ENCODE measurements at regions not wholly inside any gene's neighbourhood (a gene's known extent, or its start where the extent isn't known, plus 50 kb on each side); places are given as distances from the start of the nearest gene placed in this dataset.

- peaks cover 8% of the 10 kb centered on the region for H3K4me1 Mint-ChIP-seq
Observed at GRCh38 chr6:22099231-22099630, 197.6 kb downstream of the PRL start.

GRCh38 chr6:22099923-22100322 lies 196.9 kb downstream of the PRL start:
- no peak overlapping the region for H3K4me3 Mint-ChIP-seq
- WGBS (ENCODE audit: insufficient coverage): no CpG with 5 or more reads among the region's 5 CpGs
- H3K4me1 Mint-ChIP-seq: peaks cover 8% of the 10 kb centered on the region
- ChIA-PET CTCF (no interaction called here), POLR2A (no interaction called here)
- DNase-seq (no peak), ATAC-seq (ENCODE audit: low read depth) (no peak)
- H3K9me3 Mint-ChIP-seq (ENCODE audit: insufficient read depth): no peaks in the 10 kb centered on the region
- H3K4me2 ChIP-seq (replicated peaks; ENCODE audit: low read depth, low read length, poor library complexity, severe bottlenecking): no peak overlapping the region
- H4K20me1 ChIP-seq (ENCODE audit: control insufficient read depth, insufficient read depth, low read length, poor library complexity, severe bottlenecking): no peaks in the 10 kb centered on the region
- peaks cover 0 to 4% of the 10 kb centered on the region in 2 donors for H3K4me1 ChIP-seq (ENCODE audit: control insufficient read depth in 2 of 2, insufficient read depth in 2 of 2, low read length in 2 of 2)
- no peaks in the 10 kb centered on the region for H3K27me3 ChIP-seq (replicated peaks in 1 of 4; ENCODE audit: control extremely low read depth in 1 of 4, control insufficient read depth in 3 of 4, insufficient read depth in 4 of 4, low read length in 3 of 4)
- no peak overlapping the region for H3K4me3 ChIP-seq (ENCODE audit: control extremely low read depth in 1 of 5, extremely low read depth in 1 of 5, insufficient read depth in 1 of 5, low read depth in 2 of 5, low read length in 4 of 5)
- TF ChIP-seq EZH2 (IDR thresholded peaks at IDR 0.05; ENCODE audit: borderline replicate concordance, insufficient read depth, low read depth, low read length, poor library complexity, severe bottlenecking) (no peak), CTCF (IDR thresholded peaks at IDR 0.05) (no peak)
- intact Hi-C loops (cut with micrococcal nuclease): no loop called here
- no peak overlapping the region for H3K9ac ChIP-seq (ENCODE audit: low read length)
- no peak overlapping the region for H2AFZ ChIP-seq (ENCODE audit: insufficient read depth, low read depth, low read length, poor library complexity, severe bottlenecking)
- H3K36me3 ChIP-seq (replicated peaks in 1 of 2; ENCODE audit: control extremely low read depth in 1 of 2, control insufficient read depth in 1 of 2, extremely low read depth in 1 of 2, insufficient read depth in 2 of 2, low read length in 1 of 2): no peaks in the 10 kb centered on the region
- no peak overlapping the region for H3K27ac Mint-ChIP-seq
- no peaks in the 10 kb centered on the region for H3K79me2 ChIP-seq (ENCODE audit: control insufficient read depth, insufficient read depth, low read length)
- H3K27ac ChIP-seq (ENCODE audit: low read length in 2 of 2): no peak overlapping the region
- H3K9me3 ChIP-seq (ENCODE audit: control extremely low read depth in 1 of 3, control insufficient read depth in 2 of 3, insufficient read depth in 1 of 3, low read length in 2 of 3): no peaks in the 10 kb centered on the region
- H3K27me3 Mint-ChIP-seq: no peaks in the 10 kb centered on the region

More at GRCh38 chr6:22099231-22099630, 197.6 kb downstream of the PRL start:
- CTCF ChIA-PET: interaction anchor here (0.5 kb wide), 1 partner anchor 1999 kb away, joined by 3 read pairs; no protein-coding TSS in a partner anchor
- DNase-seq (no peak), ATAC-seq (ENCODE audit: low read depth) (no peak)
- Histone ChIP-seq H4K20me1 (ENCODE audit: control insufficient read depth, insufficient read depth, low read length, poor library complexity, severe bottlenecking) (no peaks in the 10 kb centered on the region), H3K4me3 (ENCODE audit: control extremely low read depth in 1 of 5, extremely low read depth in 1 of 5, insufficient read depth in 1 of 5, low read depth in 2 of 5, low read length in 4 of 5) (no peak overlapping the region), H3K79me2 (ENCODE audit: control insufficient read depth, insufficient read depth, low read length) (no peaks in the 10 kb centered on the region), H3K4me2 (replicated peaks; ENCODE audit: low read depth, low read length, poor library complexity, severe bottlenecking) (no peak overlapping the region), H3K27ac (ENCODE audit: low read length in 2 of 2) (no peak overlapping the region), H3K9ac (ENCODE audit: low read length) (no peak overlapping the region), H2AFZ (ENCODE audit: insufficient read depth, low read depth, low read length, poor library complexity, severe bottlenecking) (no peak overlapping the region), H3K9me3 (ENCODE audit: control extremely low read depth in 1 of 3, control insufficient read depth in 2 of 3, insufficient read depth in 1 of 3, low read length in 2 of 3) (no peaks in the 10 kb centered on the region), H3K36me3 (replicated peaks in 1 of 2; ENCODE audit: control extremely low read depth in 1 of 2, control insufficient read depth in 1 of 2, extremely low read depth in 1 of 2, insufficient read depth in 2 of 2, low read length in 1 of 2) (no peaks in the 10 kb centered on the region), H3K4me1 (ENCODE audit: control insufficient read depth in 2 of 2, insufficient read depth in 2 of 2, low read length in 2 of 2) (peaks cover 0 to 4% of the 10 kb centered on the region in 2 donors), H3K27me3 (replicated peaks in 1 of 4; ENCODE audit: control extremely low read depth in 1 of 4, control insufficient read depth in 3 of 4, insufficient read depth in 4 of 4, low read length in 3 of 4) (no peaks in the 10 kb centered on the region)
- intact Hi-C loops (cut with micrococcal nuclease): no loop called here
- Mint-ChIP-seq H3K27ac (no peak overlapping the region), H3K9me3 (ENCODE audit: insufficient read depth) (no peaks in the 10 kb centered on the region), H3K4me3 (no peak overlapping the region), H3K27me3 (no peaks in the 10 kb centered on the region)
- POLR2A ChIA-PET: no interaction called here
- TF ChIP-seq EZH2 (IDR thresholded peaks at IDR 0.05; ENCODE audit: borderline replicate concordance, insufficient read depth, low read depth, low read length, poor library complexity, severe bottlenecking) (no peak), CTCF (IDR thresholded peaks at IDR 0.05) (no peak)
- WGBS (ENCODE audit: insufficient coverage): 86% methylated on average over 5 of the region's 7 CpGs

Measured in B cell (primary cell).